Trophoblast cell (in vitro differentiated cells and primary cell): ENCODE measurements at regions not wholly inside any gene's neighbourhood (a gene's known extent, or its start where the extent isn't known, plus 50 kb on each side); places are given as distances from the start of the nearest gene placed in this dataset.

ENCODE experiments used
- DNase-seq, 2 donors: peaks; one replicate each; pipeline ENCODE4 v3.0.0-alpha.2; 2016
- H2AFZ ChIP-seq: 2 replicates; pipeline ENCODE4 v1.6.1; 2013; ENCODE audit warnings: low read length, moderate library complexity, mild to moderate bottlenecking; ENCODE audit not compliant: insufficient read depth, poor library complexity
- H2AK5ac ChIP-seq: 2 replicates; pipeline ENCODE4 v1.6.1; 2013; ENCODE audit warnings: mild to moderate bottlenecking, low read length
- H2BK120ac ChIP-seq: 2 replicates; pipeline ENCODE4 v1.6.1; 2013; ENCODE audit warnings: low read length, mild to moderate bottlenecking, moderate library complexity; ENCODE audit not compliant: insufficient read depth, poor library complexity
- H2BK12ac ChIP-seq: 2 replicates; pipeline ENCODE4 v1.6.1; 2013; ENCODE audit warnings: mild to moderate bottlenecking, low read length, moderate library complexity
- H2BK5ac ChIP-seq: 2 replicates; pipeline ENCODE4 v1.6.1; 2013; ENCODE audit warnings: low read length, low read depth, moderate library complexity, mild to moderate bottlenecking; ENCODE audit not compliant: poor library complexity
- H3K14ac ChIP-seq: 2 replicates; pipeline ENCODE4 v1.6.1; 2013; ENCODE audit warnings: mild to moderate bottlenecking, low read length
- H3K18ac ChIP-seq: 2 replicates; pipeline ENCODE4 v1.6.1; 2013; ENCODE audit warnings: mild to moderate bottlenecking, low read length
- H3K23ac ChIP-seq: 2 replicates; pipeline ENCODE4 v1.6.1; 2013; ENCODE audit warnings: low read length
- H3K27ac ChIP-seq: 2 replicates; pipeline ENCODE4 v1.5.1; 2013; ENCODE audit warnings: low read depth, mild to moderate bottlenecking, inconsistent platforms, low read length, moderate library complexity
- H3K27me3 ChIP-seq: 2 replicates; pipeline ENCODE4 v1.6.1; 2013; ENCODE audit warnings: inconsistent platforms, mild to moderate bottlenecking, low read length, moderate library complexity; ENCODE audit not compliant: insufficient read depth
- H3K36me3 ChIP-seq, 2 experiments: 1 replicate in 1 of 2; 2 replicates in 1 of 2; pipeline ENCODE4 v1.6.1; 2013; ENCODE audit warnings: low read length in 2 of 2, mild to moderate bottlenecking in 2 of 2, moderate library complexity in 1 of 2; ENCODE audit not compliant: insufficient read depth in 2 of 2, control insufficient read depth in 1 of 2
- H3K4ac ChIP-seq: 2 replicates; pipeline ENCODE4 v1.6.1; 2013; ENCODE audit warnings: low read depth, mild to moderate bottlenecking, low read length, moderate library complexity
- H3K4me1 ChIP-seq, 2 experiments: 1 replicate in 1 of 2; 2 replicates in 1 of 2; pipeline ENCODE4 v1.6.1; 2013; ENCODE audit warnings: low read length in 2 of 2, mild to moderate bottlenecking in 2 of 2, moderate library complexity in 1 of 2; ENCODE audit not compliant: insufficient read depth in 2 of 2, control insufficient read depth in 1 of 2
- H3K4me2 ChIP-seq: 2 replicates; pipeline ENCODE4 v1.6.1; 2013; ENCODE audit warnings: inconsistent platforms, mild to moderate bottlenecking, low read length, moderate library complexity
- H3K4me3 ChIP-seq: 2 replicates; pipeline ENCODE4 v1.5.1; 2013; ENCODE audit warnings: mild to moderate bottlenecking, low read depth, low read length, inconsistent platforms
- H3K79me1 ChIP-seq: one replicate; pipeline ENCODE4 v1.6.1; 2013; ENCODE audit warnings: low read length
- H3K79me2 ChIP-seq: 2 replicates; pipeline ENCODE4 v1.6.1; 2013; ENCODE audit warnings: low read length, mild to moderate bottlenecking; ENCODE audit not compliant: control insufficient read depth, insufficient read depth, poor library complexity
- H3K9ac ChIP-seq: 2 replicates; pipeline ENCODE4 v1.6.1; 2013; ENCODE audit warnings: mild to moderate bottlenecking, low read length
- H3K9me3 ChIP-seq: 2 replicates; pipeline ENCODE4 v1.6.1; 2013; ENCODE audit warnings: low read depth, mild to moderate bottlenecking, control low read depth, inconsistent platforms, low read length; ENCODE audit not compliant: insufficient read depth
- H4K12ac ChIP-seq: 2 replicates; pipeline ENCODE4 v1.6.1; 2013; ENCODE audit warnings: low read depth, mild to moderate bottlenecking, low read length, moderate library complexity
- H4K8ac ChIP-seq: 2 replicates; pipeline ENCODE4 v1.6.1; 2013; ENCODE audit warnings: low read depth, mild to moderate bottlenecking, low read length, moderate library complexity
- H4K91ac ChIP-seq: one replicate; pipeline ENCODE4 v1.6.1; 2013; ENCODE audit warnings: low read depth, mild to moderate bottlenecking, low read length, moderate library complexity
- WGBS: extraction: QIAGEN DNeasy Blood & Tissue Kit; methylation state at CpG from one replicate; pipeline ENCODE4 v1.1.7; 2013; ENCODE audit warnings: missing lambda C conversion rate; ENCODE audit not compliant: insufficient read length, insufficient coverage; ENCODE audit errors: extremely low coverage; 5-methylcytosine and 5-hydroxymethylcytosine counted together

- Histone ChIP-seq H2BK5ac (no peak overlapping the region), H3K4ac (no peak overlapping the region), H3K27ac (no peak overlapping the region), H3K4me2 (no peak overlapping the region), H2BK120ac (no peak overlapping the region), H3K27me3 (no peaks in the 10 kb centered on the region), H3K9me3 (no peaks in the 10 kb centered on the region), H3K4me1 (peaks cover 0 to 5% of the 10 kb centered on the region in 2 experiments), H3K9ac (no peak overlapping the region), H3K18ac (no peak overlapping the region), H3K23ac (no peak overlapping the region), H2BK12ac (no peak overlapping the region), H3K36me3 (no peaks in the 10 kb centered on the region), H4K12ac (no peak overlapping the region), H3K4me3 (no peak overlapping the region), H3K79me1 (no peaks in the 10 kb centered on the region), H2AFZ (no peak overlapping the region), H3K14ac (no peak overlapping the region), H3K79me2 (no peaks in the 10 kb centered on the region), H2AK5ac (no peak overlapping the region), H4K91ac (no peak overlapping the region), H4K8ac (no peak overlapping the region)
- no peak for DNase-seq
- no CpG with 5 or more reads among the region's 3 CpGs for WGBS
Measured at GRCh38 chr2:67873916-67874315, 188.9 kb downstream of the C1D start.

GRCh38 chr2:67876176-67876575, 186.6 kb downstream of the C1D start:
- Histone ChIP-seq H4K91ac (no peak overlapping the region), H3K9me3 (no peaks in the 10 kb centered on the region), H3K4me2 (no peak overlapping the region), H4K8ac (no peak overlapping the region), H3K23ac (no peak overlapping the region), H3K27ac (no peak overlapping the region), H4K12ac (no peak overlapping the region), H2BK5ac (no peak overlapping the region), H2BK120ac (no peak overlapping the region), H3K36me3 (no peaks in the 10 kb centered on the region), H3K79me1 (no peaks in the 10 kb centered on the region), H3K79me2 (no peaks in the 10 kb centered on the region), H3K9ac (no peak overlapping the region), H3K27me3 (no peaks in the 10 kb centered on the region), H3K4ac (no peak overlapping the region), H3K4me3 (no peak overlapping the region), H2AFZ (no peak overlapping the region), H2BK12ac (no peak overlapping the region), H3K18ac (no peak overlapping the region), H3K14ac (no peak overlapping the region), H3K4me1 (peaks cover 0 to 8% of the 10 kb centered on the region in 2 experiments), H2AK5ac (no peak overlapping the region)
- WGBS: no CpG with 5 or more reads among the region's 3 CpGs
- peak in 1 of 2 donors; percentile 16 for DNase-seq

GRCh38 chr2:67877301-67877700, 185.5 kb downstream of the C1D start:
- no CpG with 5 or more reads among the region's 3 CpGs for WGBS
- Histone ChIP-seq H3K14ac (no peak overlapping the region), H2AFZ (no peak overlapping the region), H2AK5ac (no peak overlapping the region), H2BK120ac (no peak overlapping the region), H3K4me3 (no peak overlapping the region), H3K4me1 (peaks cover 0 to 3% of the 10 kb centered on the region in 2 experiments), H3K23ac (no peak overlapping the region), H3K4ac (no peak overlapping the region), H3K27me3 (no peaks in the 10 kb centered on the region), H3K27ac (no peak overlapping the region), H3K9ac (no peak overlapping the region), H3K79me2 (no peaks in the 10 kb centered on the region), H4K12ac (no peak overlapping the region), H3K9me3 (no peaks in the 10 kb centered on the region), H3K79me1 (no peaks in the 10 kb centered on the region), H2BK5ac (no peak overlapping the region), H4K8ac (no peak overlapping the region), H3K18ac (no peak overlapping the region), H3K36me3 (no peaks in the 10 kb centered on the region), H3K4me2 (no peak overlapping the region), H4K91ac (no peak overlapping the region), H2BK12ac (no peak overlapping the region)
- DNase-seq: no peak

GRCh38 chr2:67878743-67879142, 184.1 kb downstream of the C1D start:
- peaks cover 0 to 3% of the 10 kb centered on the region in 2 experiments for H3K4me1 ChIP-seq
- H3K9ac ChIP-seq: no peak overlapping the region
- no peak overlapping the region for H3K27ac ChIP-seq
- no peaks in the 10 kb centered on the region for H3K9me3 ChIP-seq
- H3K23ac ChIP-seq: no peak overlapping the region
- no peak overlapping the region for H4K12ac ChIP-seq
- H3K36me3 ChIP-seq: no peaks in the 10 kb centered on the region
- no peak overlapping the region for H3K18ac ChIP-seq
- no peak overlapping the region for H4K8ac ChIP-seq
- H3K4me3 ChIP-seq: no peak overlapping the region
- no CpG with 5 or more reads among the region's 1 CpG for WGBS
- no peak for DNase-seq
- no peak overlapping the region for H2BK5ac ChIP-seq
- H3K4ac ChIP-seq: no peak overlapping the region
- H2AK5ac ChIP-seq: no peak overlapping the region
- H3K27me3 ChIP-seq: no peaks in the 10 kb centered on the region
- no peaks in the 10 kb centered on the region for H3K79me1 ChIP-seq
- no peak overlapping the region for H2AFZ ChIP-seq
- no peaks in the 10 kb centered on the region for H3K79me2 ChIP-seq
- H3K4me2 ChIP-seq: no peak overlapping the region
- H2BK12ac ChIP-seq: no peak overlapping the region
- no peak overlapping the region for H4K91ac ChIP-seq
- H2BK120ac ChIP-seq: no peak overlapping the region
- H3K14ac ChIP-seq: no peak overlapping the region
